H9 (cell line): ENCODE measurements at regions not wholly inside any gene's neighbourhood (a gene's known extent, or its start where the extent isn't known, plus 50 kb on each side); places are given as distances from the start of the nearest gene placed in this dataset.

Experiments used
- DNase-seq: peaks from one replicate; pipeline ENCODE4 v3.0.0-alpha.2; 2017
- H2AFZ ChIP-seq: one replicate; pipeline ENCODE4 v1.6.1; 2013; ENCODE audit warnings: mild to moderate bottlenecking, low read length, control low read depth, moderate library complexity
- H2AK5ac ChIP-seq: 2 replicates; pipeline ENCODE4 v1.6.1; 2013; ENCODE audit warnings: low read length, control low read depth, mixed read lengths; ENCODE audit not compliant: insufficient read length
- H2BK120ac ChIP-seq: one replicate; pipeline ENCODE4 v1.6.1; 2013; ENCODE audit warnings: low read depth, mild to moderate bottlenecking, low read length, control low read depth, inconsistent platforms; ENCODE audit not compliant: poor library complexity, severe bottlenecking
- H2BK12ac ChIP-seq: 2 replicates; pipeline ENCODE4 v1.6.1; 2013; ENCODE audit warnings: low read length, control low read depth, mixed read lengths, low read depth; ENCODE audit not compliant: insufficient read length
- H2BK15ac ChIP-seq: 2 replicates; pipeline ENCODE4 v1.6.1; 2013; ENCODE audit warnings: low read depth, low read length, control low read depth
- H2BK20ac ChIP-seq: one replicate; pipeline ENCODE4 v1.6.1; 2013; ENCODE audit warnings: low read depth, mild to moderate bottlenecking, low read length, control low read depth, inconsistent platforms; ENCODE audit not compliant: poor library complexity, severe bottlenecking
- H2BK5ac ChIP-seq: 2 replicates; pipeline ENCODE4 v1.6.1; 2013; ENCODE audit warnings: low read length, control low read depth, mixed read lengths; ENCODE audit not compliant: insufficient read length
- H3K14ac ChIP-seq: 2 replicates; pipeline ENCODE4 v1.6.1; 2013; ENCODE audit warnings: low read length, control low read depth; ENCODE audit not compliant: insufficient read depth
- H3K18ac ChIP-seq: 2 replicates; pipeline ENCODE4 v1.6.1; 2013; ENCODE audit warnings: low read depth, mild to moderate bottlenecking, mixed read lengths, low read length, control low read depth; ENCODE audit not compliant: insufficient read length
- H3K23ac ChIP-seq: 2 replicates; pipeline ENCODE4 v1.6.1; 2013; ENCODE audit warnings: low read length, control low read depth, mixed read lengths, low read depth; ENCODE audit not compliant: insufficient read length
- H3K23me2 ChIP-seq: 2 replicates; pipeline ENCODE4 v1.6.1; 2013; ENCODE audit warnings: low read depth, mild to moderate bottlenecking, mixed read lengths, low read length, control low read depth; ENCODE audit not compliant: insufficient read length, poor library complexity, severe bottlenecking
- H3K27ac ChIP-seq: 2 replicates; pipeline ENCODE4 v1.5.1; 2013; ENCODE audit warnings: low read length, control low read depth, mixed read lengths, low read depth; ENCODE audit not compliant: insufficient read length
- H3K27me3 ChIP-seq: 2 replicates; pipeline ENCODE4 v1.6.1; 2013; ENCODE audit warnings: low read length, control low read depth, inconsistent platforms; ENCODE audit not compliant: insufficient read depth
- H3K4ac ChIP-seq: 2 replicates; pipeline ENCODE4 v1.6.1; 2013; ENCODE audit warnings: low read depth, mild to moderate bottlenecking, control low read depth, inconsistent platforms, low read length, moderate library complexity
- H3K4me1 ChIP-seq: 2 replicates; pipeline ENCODE4 v1.6.1; 2013; ENCODE audit warnings: low read length, control low read depth, inconsistent platforms; ENCODE audit not compliant: insufficient read depth
- H3K4me2 ChIP-seq: 2 replicates; pipeline ENCODE4 v1.6.1; 2013; ENCODE audit warnings: low read length, control low read depth, mixed read lengths; ENCODE audit not compliant: insufficient read length, insufficient read depth
- H3K56ac ChIP-seq: 2 replicates; pipeline ENCODE4 v1.6.1; 2013; ENCODE audit warnings: low read depth, mild to moderate bottlenecking, mixed read lengths, low read length, control low read depth; ENCODE audit not compliant: insufficient read length
- H3K79me1 ChIP-seq: 2 replicates; pipeline ENCODE4 v1.6.1; 2013; ENCODE audit warnings: low read depth, mild to moderate bottlenecking, moderate library complexity, low read length, control low read depth, inconsistent platforms; ENCODE audit not compliant: insufficient read depth, poor library complexity, severe bottlenecking
- H3K79me2 ChIP-seq: 2 replicates; pipeline ENCODE4 v1.6.1; 2013; ENCODE audit warnings: low read length, control low read depth, inconsistent platforms; ENCODE audit not compliant: insufficient read depth
- H3K9ac ChIP-seq: 2 replicates; pipeline ENCODE4 v1.6.1; 2013; ENCODE audit warnings: low read length, control low read depth, mixed read lengths; ENCODE audit not compliant: insufficient read length; ENCODE audit errors: extremely low read depth
- H3K9me3 ChIP-seq: one replicate; pipeline ENCODE4 v1.6.1; 2013; ENCODE audit warnings: low read depth, low read length, inconsistent platforms; ENCODE audit not compliant: control insufficient read depth
- H3T11ph ChIP-seq: one replicate; pipeline ENCODE4 v1.6.1; 2013; ENCODE audit warnings: mild to moderate bottlenecking, low read length, control low read depth, inconsistent platforms
- H4K20me1 ChIP-seq: one replicate; pipeline ENCODE4 v1.6.1; 2013; ENCODE audit not compliant: control insufficient read depth, insufficient read length, insufficient read depth
- H4K5ac ChIP-seq: 2 replicates; pipeline ENCODE4 v1.6.1; 2013; ENCODE audit warnings: low read depth, mild to moderate bottlenecking, mixed read lengths, low read length, control low read depth; ENCODE audit not compliant: insufficient read length
- H4K8ac ChIP-seq: replicated peaks from 2 replicates; pipeline ENCODE4 v1.6.1; 2013; ENCODE audit warnings: low read length, control low read depth, mixed read lengths, low read depth; ENCODE audit not compliant: insufficient read length
- H4K91ac ChIP-seq: 2 replicates; pipeline ENCODE4 v1.6.1; 2013; ENCODE audit warnings: low read depth, mild to moderate bottlenecking, moderate library complexity, mixed read lengths, low read length, control low read depth; ENCODE audit not compliant: insufficient read length
- H3K27ac Mint-ChIP-seq, 3 experiments: 2 replicates in 2 of 3; 3 replicates in 1 of 3; pipeline ENCODE4 v1.8.0; 2020 to 2021; ENCODE audit warnings: mixed read lengths in 3 of 3, mild to moderate bottlenecking in 1 of 3, moderate library complexity in 1 of 3
- H3K27me3 Mint-ChIP-seq: 2 replicates; pipeline ENCODE4 v1.8.0; 2021; ENCODE audit warnings: low read depth, mild to moderate bottlenecking, moderate library complexity, mixed read lengths
- H3K36me3 Mint-ChIP-seq, 3 experiments: 2 replicates in 2 of 3; 3 replicates in 1 of 3; pipeline ENCODE4 v1.8.0; 2020 to 2021; ENCODE audit warnings: low read depth in 3 of 3, mixed read lengths in 3 of 3; ENCODE audit not compliant: insufficient read depth in 1 of 3
- H3K4me1 Mint-ChIP-seq, 2 experiments: 2 replicates each; pipeline ENCODE4 v1.8.0; 2020; ENCODE audit warnings: mixed read lengths in 2 of 2
- H3K4me3 Mint-ChIP-seq, 2 experiments: 2 replicates in 1 of 2; 3 replicates in 1 of 2; pipeline ENCODE4 v1.8.0; 2020 to 2021; ENCODE audit warnings: mild to moderate bottlenecking in 2 of 2, mixed read lengths in 2 of 2, moderate library complexity in 1 of 2
- H3K9me3 Mint-ChIP-seq, 2 experiments: 2 replicates in 1 of 2; 3 replicates in 1 of 2; pipeline ENCODE4 v1.8.0; 2020; ENCODE audit warnings: mild to moderate bottlenecking in 2 of 2, mixed read lengths in 2 of 2, moderate library complexity in 1 of 2
- CTCF ChIP-seq: fragments of 200-600 bp; sonication (generic); conservative IDR thresholded peaks from 3 replicates; pipeline ENCODE4 v1.8.0; 2021; ENCODE audit warnings: antibody characterized with exemption, mild to moderate bottlenecking
- WGBS: extraction: QIAGEN DNeasy Blood & Tissue Kit; methylation state at CpG from one replicate; pipeline ENCODE4 v1.1.7; 2013; ENCODE audit warnings: missing lambda C conversion rate, low lambda C conversion rate, mixed read lengths; ENCODE audit not compliant: insufficient read length; ENCODE audit errors: extremely low coverage; 5-methylcytosine and 5-hydroxymethylcytosine counted together

GRCh38 chr7:49564379-49564714 lies 209.1 kb upstream of the VWC2 start:
- H3K27me3 ChIP-seq = no peaks in the 10 kb centered on the region
- no peak overlapping the region for H2BK5ac ChIP-seq
- H3K4me3 Mint-ChIP-seq = no peak overlapping the region
- no peak overlapping the region for H3K14ac ChIP-seq
- H4K91ac ChIP-seq = no peak overlapping the region
- H2BK20ac ChIP-seq = no peak overlapping the region
- peaks cover 0 to 8% (median 7%) of the 10 kb centered on the region in 3 experiments; a peak in 3 of 7 replicates for H3K36me3 Mint-ChIP-seq
- H3K27ac ChIP-seq = no peak overlapping the region
- no peaks in the 10 kb centered on the region for H3K4me1 ChIP-seq
- no peak overlapping the region for H3K18ac ChIP-seq
- H3K56ac ChIP-seq = no peak overlapping the region
- no peak overlapping the region for H3K4ac ChIP-seq
- H3K79me1 ChIP-seq = no peaks in the 10 kb centered on the region
- no peaks in the 10 kb centered on the region for H3K23me2 ChIP-seq
- H4K20me1 ChIP-seq = no peaks in the 10 kb centered on the region
- H3T11ph ChIP-seq = no peak overlapping the region
- H3K27me3 Mint-ChIP-seq = no peaks in the 10 kb centered on the region
- no peaks in the 10 kb centered on the region for H3K79me2 ChIP-seq
- no peak overlapping the region for H2AFZ ChIP-seq
- WGBS = no CpG with 5 or more reads among the region's 2 CpGs
- no peaks in the 10 kb centered on the region for H3K4me1 Mint-ChIP-seq
- H2AK5ac ChIP-seq = no peak overlapping the region
- no peak overlapping the region for H4K5ac ChIP-seq
- H3K9me3 Mint-ChIP-seq = peaks cover 6 to 17% of the 10 kb centered on the region in 2 experiments; a peak in 4 of 5 replicates
- no peak for TF ChIP-seq CTCF
- DNase-seq = no peak
- no peak overlapping the region for H3K27ac Mint-ChIP-seq
- no peaks in the 10 kb centered on the region for H3K9me3 ChIP-seq
- no peak overlapping the region for H3K9ac ChIP-seq
- no peak overlapping the region for H2BK120ac ChIP-seq
- H2BK15ac ChIP-seq = no peak overlapping the region
- H3K4me2 ChIP-seq = no peak overlapping the region
- H4K8ac ChIP-seq = no peak overlapping the region
- no peak overlapping the region for H2BK12ac ChIP-seq
- H3K23ac ChIP-seq = no peak overlapping the region
